H1 (cell line): ENCODE measurements at regions not wholly inside any gene's neighbourhood (a gene's known extent, or its start where the extent isn't known, plus 50 kb on each side); places are given as distances from the start of the nearest gene placed in this dataset.

Experiments
- BRCA1 ChIP-seq: IDR thresholded peaks from 2 replicates; pipeline ENCODE4 v1.6.1; 2012; ENCODE audit warnings: low read depth, low read length, improper control_type of control experiment
- CHD7 ChIP-seq: fragments of 300-600 bp; sonication (generic); IDR thresholded peaks from 2 replicates; pipeline ENCODE4 v1.7.1; 2012; ENCODE audit warnings: low read length, moderate library complexity, mild to moderate bottlenecking, inconsistent platforms; ENCODE audit not compliant: insufficient replicate concordance
- EP300 ChIP-seq, 2 experiments: IDR thresholded peaks; 1 replicate in 1 of 2; 2 replicates in 1 of 2; pipeline ENCODE4 v1.6.1; 2011 to 2012; ENCODE audit warnings: low read depth in 2 of 2, low read length in 2 of 2, mild to moderate bottlenecking in 2 of 2, borderline replicate concordance in 1 of 2, inconsistent platforms in 1 of 2, moderate library complexity in 1 of 2
- FOSL1 ChIP-seq: IDR thresholded peaks from 2 replicates; pipeline ENCODE4 v1.6.1; 2011; ENCODE audit warnings: mild to moderate bottlenecking, low read depth, low read length, moderate library complexity; ENCODE audit not compliant: insufficient read depth
- KDM4A ChIP-seq: IDR thresholded peaks from one replicate; pipeline ENCODE4 v1.7.1; 2012; ENCODE audit warnings: low read depth, mild to moderate bottlenecking, moderate library complexity, low read length, inconsistent platforms; ENCODE audit not compliant: severe bottlenecking
- RAD21 ChIP-seq, 2 experiments: IDR thresholded peaks in 1 of 2; conservative IDR thresholded peaks in 1 of 2; 2 replicates each; pipeline ENCODE4 v1.6.1; 2011; ENCODE audit warnings: low read depth in 2 of 2, low read length in 2 of 2, improper control_type of control experiment in 1 of 2, inconsistent platforms in 1 of 2, mild to moderate bottlenecking in 1 of 2, moderate library complexity in 1 of 2
- RFX5 ChIP-seq: IDR thresholded peaks from 2 replicates; pipeline ENCODE4 v1.6.1; 2011; ENCODE audit warnings: low read depth, low read length, improper control_type of control experiment, borderline replicate concordance
- SP1 ChIP-seq: IDR thresholded peaks from 2 replicates; pipeline ENCODE4 v1.6.1; 2011; ENCODE audit warnings: low read depth, low read length
- SP4 ChIP-seq: IDR thresholded peaks from 2 replicates; pipeline ENCODE4 v1.6.1; 2012; ENCODE audit warnings: low read length, inconsistent platforms
- ZNF274 ChIP-seq: IDR thresholded peaks from 2 replicates; pipeline ENCODE4 v1.7.0; 2012; ENCODE audit warnings: low read length, borderline replicate concordance; ENCODE audit errors: extremely low read depth

GRCh38 chr14:76277586-76278130, 98.3 kb upstream of the ESRRB start (continued):
- TF ChIP-seq CHD7 (no peak), RAD21 (IDR thresholded peaks at IDR 0.05 in 1 of 2, conservative IDR thresholded peaks at IDR 0.05 in 1 of 2; ENCODE audit: low read depth in 2 of 2, low read length in 2 of 2) (no peak), FOSL1 (no peak), BRCA1 (no peak), SP4 (no peak), EP300 (IDR thresholded peaks at IDR 0.05; ENCODE audit: borderline replicate concordance in 1 of 2, low read depth in 2 of 2, low read length in 2 of 2) (no peak), SP1 (no peak), ZNF274 (no peak), RFX5 (no peak), KDM4A (no peak)
- TF ChIP-seq, all 59 proteins: peak for 0
